SK-N-SH (cell line): ENCODE measurements at regions not wholly inside any gene's neighbourhood (a gene's known extent, or its start where the extent isn't known, plus 50 kb on each side); places are given as distances from the start of the nearest gene placed in this dataset.

Source experiments
- CTCF ChIA-PET: fragments of 300-600, 350-600 bp; formaldehyde crosslinking; extraction: SDS; loops from one replicate; lab custom pipeline; 2021; lab: Yijun Ruan, JAX
- POLR2A ChIA-PET: fragments of 350-600 bp; sonication (Branson Sonifier 250); formaldehyde crosslinking; extraction: SDS; loops from one replicate; lab custom pipeline; 2020; ENCODE audit warnings: antibody characterized with exemption, inconsistent platforms; lab: Yijun Ruan, JAX
- DNase-seq: peaks from one replicate; pipeline ENCODE4 v3.0.0; 2012
- H2AFZ ChIP-seq: fragments of 200-600 bp; sonication (generic); 2 replicates; pipeline ENCODE4 v1.8.1; 2016; ENCODE audit warnings: antibody characterized with exemption, mild to moderate bottlenecking, low read depth
- H3F3A ChIP-seq: fragments of 200-600 bp; sonication (generic); replicated peaks from 2 replicates; pipeline ENCODE3; 2016; ENCODE audit warnings: antibody characterized with exemption, mild to moderate bottlenecking; ENCODE audit not compliant: insufficient read depth
- H3K27ac ChIP-seq, 2 experiments: fragments of 200-500 bp in 1 of 2; fragments of 200-600 bp in 1 of 2; sonication (Bioruptor generic) in 1 of 2; sonication (generic), shearing (Covaris generic) in 1 of 2; 2 replicates each; pipeline versions ENCODE4 v1.5.1 to v1.6.1; 2014 to 2016; ENCODE audit warnings: low read depth in 2 of 2, inconsistent platforms in 1 of 2, low read length in 1 of 2, mild to moderate bottlenecking in 1 of 2, mixed read lengths in 1 of 2
- H3K27me3 ChIP-seq: fragments of 200-600 bp; sonication (generic), shearing (Covaris generic); 2 replicates; pipeline ENCODE4 v1.6.1; 2016; ENCODE audit warnings: mixed run types; ENCODE audit not compliant: insufficient read depth
- H3K36me3 ChIP-seq, 2 experiments: fragments of 200-500 bp in 1 of 2; fragments of 200-600 bp in 1 of 2; sonication (Bioruptor generic) in 1 of 2; sonication (generic) in 1 of 2; replicated peaks in 1 of 2; 2 replicates each; pipeline versions ENCODE3 to v1.5.1; 2014 to 2016; ENCODE audit warnings: low read length in 1 of 2, mild to moderate bottlenecking in 1 of 2; ENCODE audit not compliant: insufficient read depth in 2 of 2, control insufficient read depth in 1 of 2
- H3K4me1 ChIP-seq, 2 experiments: fragments of 200-500 bp in 1 of 2; fragments of 200-600 bp in 1 of 2; sonication (Bioruptor generic) in 1 of 2; sonication (generic), shearing (Covaris generic) in 1 of 2; 2 replicates each; pipeline versions ENCODE4 v1.5.1 to v1.6.1; 2014 to 2016; ENCODE audit warnings: low read depth in 1 of 2, low read length in 1 of 2, mixed run types in 1 of 2; ENCODE audit not compliant: insufficient read depth in 2 of 2, control insufficient read depth in 1 of 2
- H3K4me2 ChIP-seq: fragments of 200-600 bp; sonication (generic), shearing (Covaris generic); 2 replicates; pipeline ENCODE4 v1.6.1; 2017; ENCODE audit warnings: mixed run types
- H3K4me3 ChIP-seq, 2 experiments: fragments of 200-500 bp in 1 of 2; fragments of 200-600 bp in 1 of 2; sonication (Bioruptor generic) in 1 of 2; sonication (generic), shearing (Covaris generic) in 1 of 2; 2 replicates each; pipeline versions ENCODE4 v1.5.1 to v1.8.1; 2014 to 2016; ENCODE audit warnings: low read depth in 2 of 2, inconsistent platforms in 1 of 2, low read length in 1 of 2, mild to moderate bottlenecking in 1 of 2, mixed read lengths in 1 of 2, moderate library complexity in 1 of 2
- H3K79me2 ChIP-seq: fragments of 200-600 bp; sonication (generic); 2 replicates; pipeline ENCODE4 v1.8.1; 2017; ENCODE audit warnings: mild to moderate bottlenecking; ENCODE audit not compliant: insufficient read depth
- H3K9ac ChIP-seq: fragments of 200-600 bp; sonication (generic); 2 replicates; pipeline ENCODE4 v1.6.1; 2017; ENCODE audit warnings: mixed run types
- H3K9me2 ChIP-seq: fragments of 200-600 bp; sonication (generic); 2 replicates; pipeline ENCODE4 v1.6.1; 2017; ENCODE audit warnings: mixed run types
- H3K9me3 ChIP-seq: fragments of 200-600 bp; sonication (generic); 2 replicates; pipeline ENCODE4 v1.6.1; 2017; ENCODE audit warnings: mixed run types, mild to moderate bottlenecking, moderate library complexity
- H4K20me1 ChIP-seq: fragments of 200-600 bp; sonication (generic); 2 replicates; pipeline ENCODE4 v1.6.1; 2017; ENCODE audit warnings: mild to moderate bottlenecking, mixed run types; ENCODE audit not compliant: insufficient read depth
- CTCF ChIP-seq: fragments of 200-600 bp; sonication (generic); IDR thresholded peaks from 2 replicates; pipeline ENCODE4 v1.6.1; 2017; ENCODE audit warnings: antibody characterized with exemption, mild to moderate bottlenecking, moderate library complexity
- ELF1 ChIP-seq: IDR thresholded peaks from 2 replicates; pipeline ENCODE4 v1.4.0; 2012
- FOXM1 ChIP-seq: IDR thresholded peaks from 2 replicates; pipeline ENCODE4 v1.4.0; 2012; ENCODE audit warnings: low read depth, mild to moderate bottlenecking
- GATA2 ChIP-seq: sonication (generic); formaldehyde crosslinking; IDR thresholded peaks from 2 replicates; pipeline ENCODE4 v1.5.0; 2020; ENCODE audit warnings: mild to moderate bottlenecking, missing genetic modification reagents
- JUND ChIP-seq: IDR thresholded peaks from 2 replicates; pipeline ENCODE4 v1.4.0; 2012
- RCOR1 ChIP-seq: fragments of 150-350 bp; IDR thresholded peaks from 2 replicates; pipeline ENCODE4 v1.6.1; 2017; ENCODE audit warnings: antibody characterized with exemption, low read length
- SMC3 ChIP-seq: IDR thresholded peaks from 2 replicates; pipeline ENCODE4 v1.6.1; 2012; ENCODE audit warnings: low read depth, low read length, improper control_type of control experiment
- TCF12 ChIP-seq: IDR thresholded peaks from 2 replicates; pipeline ENCODE4 v1.4.0; 2012
- USF1 ChIP-seq: IDR thresholded peaks from 2 replicates; pipeline ENCODE4 v1.4.0; 2012; ENCODE audit warnings: low read depth, borderline replicate concordance
- USF2 ChIP-seq: fragments of 150-350 bp; IDR thresholded peaks from 2 replicates; pipeline ENCODE4 v1.6.1; 2017; ENCODE audit warnings: antibody characterized with exemption, low read length, low read depth, borderline replicate concordance
- YY1 ChIP-seq: IDR thresholded peaks from 2 replicates; pipeline ENCODE4 v1.4.0; 2012; ENCODE audit warnings: low read depth, mild to moderate bottlenecking
- WGBS: methylation state at CpG from one replicate; pipeline ENCODE4 v1.1.6; 2017; ENCODE audit warnings: low lambda C conversion rate; 5-methylcytosine and 5-hydroxymethylcytosine counted together

GRCh38 chr4:124874172-124874450 lies 161.6 kb upstream of the ANKRD50 start:
- no peak for DNase-seq
- H3K79me2 ChIP-seq, result no peaks in the 10 kb centered on the region
- CTCF ChIA-PET, result no interaction called here

GRCh38 chr4:124873361-124874171 lies 161.0 kb upstream of the ANKRD50 start:
- Histone ChIP-seq H3K9me2 (no peaks in the 10 kb centered on the region), H3K4me2 (no peak overlapping the region), H3K36me3 (no peaks in the 10 kb centered on the region), H3F3A (no peaks in the 10 kb centered on the region), H4K20me1 (no peaks in the 10 kb centered on the region), H3K9ac (no peak overlapping the region), H3K79me2 (no peaks in the 10 kb centered on the region), H3K9me3 (no peaks in the 10 kb centered on the region), H2AFZ (no peak overlapping the region), H3K4me3 (no peak overlapping the region), H3K4me1 (peaks cover 0 to 2% of the 10 kb centered on the region in 2 experiments; a peak in 1 of 4 replicates), H3K27me3 (no peaks in the 10 kb centered on the region), H3K27ac (no peak overlapping the region)
- 94% methylated on average over 2 of the region's 2 CpGs for WGBS
- no peak for TF ChIP-seq YY1
- POLR2A ChIA-PET, result no interaction called here
- CTCF ChIA-PET, result no interaction called here
- no peak for DNase-seq

More at GRCh38 chr4:124874172-124874450, 161.6 kb upstream of the ANKRD50 start:
- Histone ChIP-seq H4K20me1 (no peaks in the 10 kb centered on the region), H3K4me3 (no peak overlapping the region), H3K9me3 (no peaks in the 10 kb centered on the region), H3K9ac (no peak overlapping the region), H3K4me1 (peaks cover 0 to 2% of the 10 kb centered on the region in 2 experiments; a peak in 1 of 4 replicates), H3K36me3 (no peaks in the 10 kb centered on the region), H3K27me3 (no peaks in the 10 kb centered on the region), H3F3A (no peaks in the 10 kb centered on the region), H2AFZ (no peak overlapping the region), H3K4me2 (no peak overlapping the region), H3K27ac (no peak overlapping the region), H3K9me2 (no peaks in the 10 kb centered on the region)
- WGBS, result 99% methylated on average over 2 of the region's 2 CpGs
- TF ChIP-seq JUND (no peak), CTCF (no peak), YY1 (no peak), FOXM1 (no peak), USF2 (no peak), SMC3 (no peak), USF1 (no peak), ELF1 (no peak), GATA2 (no peak), TCF12 (no peak), RCOR1 (no peak)
- POLR2A ChIA-PET, result no interaction called here
